CD4-positive, alpha-beta T cell treated with Interleukin-12 subunit alpha and Interleukin-12 subunit beta, for 1 hour (primary cell): ENCODE measurements at regions not wholly inside any gene's neighbourhood (a gene's known extent, or its start where the extent isn't known, plus 50 kb on each side); places are given as distances from the start of the nearest gene placed in this dataset.

Experiments
- DNase-seq: peaks from one replicate; pipeline ENCODE4 v3.0.0-alpha.2; 2020

DNA sequence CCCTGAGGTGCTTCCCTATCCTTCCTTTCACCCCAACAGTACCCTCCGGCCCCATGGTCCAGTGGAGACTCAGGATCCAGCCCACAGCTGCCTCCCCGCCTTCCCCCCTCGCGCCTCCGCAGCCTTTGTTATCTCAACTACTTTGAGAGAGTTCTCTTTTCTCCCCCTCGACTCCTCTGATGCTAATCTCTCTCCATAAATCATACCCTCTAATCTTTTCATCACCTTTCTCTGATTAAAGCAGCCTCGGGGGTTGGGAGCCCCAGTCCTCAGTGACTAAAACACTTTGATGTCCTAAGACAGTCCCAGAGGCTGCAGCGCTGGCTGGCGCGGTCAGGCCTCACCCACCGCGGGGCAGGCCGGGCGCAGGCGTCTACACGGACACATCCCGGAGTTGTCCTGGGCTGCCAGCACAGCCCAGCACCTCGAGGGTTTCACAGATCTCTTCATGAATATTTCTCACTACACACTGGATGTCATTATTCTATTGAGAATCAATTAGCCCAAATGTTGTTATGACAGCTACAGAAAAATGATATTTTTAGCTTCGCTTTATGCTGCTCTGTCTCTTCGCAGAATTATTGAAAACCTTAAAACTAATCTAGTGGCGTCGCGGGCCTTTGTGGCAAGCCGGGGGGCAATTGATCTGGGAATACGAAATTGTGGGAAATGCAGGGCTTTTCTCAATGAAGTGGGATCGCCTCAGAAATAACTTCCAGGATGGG, 289.5 kb downstream of the RRAGC start:
- DNase-seq: no peak

DNA sequence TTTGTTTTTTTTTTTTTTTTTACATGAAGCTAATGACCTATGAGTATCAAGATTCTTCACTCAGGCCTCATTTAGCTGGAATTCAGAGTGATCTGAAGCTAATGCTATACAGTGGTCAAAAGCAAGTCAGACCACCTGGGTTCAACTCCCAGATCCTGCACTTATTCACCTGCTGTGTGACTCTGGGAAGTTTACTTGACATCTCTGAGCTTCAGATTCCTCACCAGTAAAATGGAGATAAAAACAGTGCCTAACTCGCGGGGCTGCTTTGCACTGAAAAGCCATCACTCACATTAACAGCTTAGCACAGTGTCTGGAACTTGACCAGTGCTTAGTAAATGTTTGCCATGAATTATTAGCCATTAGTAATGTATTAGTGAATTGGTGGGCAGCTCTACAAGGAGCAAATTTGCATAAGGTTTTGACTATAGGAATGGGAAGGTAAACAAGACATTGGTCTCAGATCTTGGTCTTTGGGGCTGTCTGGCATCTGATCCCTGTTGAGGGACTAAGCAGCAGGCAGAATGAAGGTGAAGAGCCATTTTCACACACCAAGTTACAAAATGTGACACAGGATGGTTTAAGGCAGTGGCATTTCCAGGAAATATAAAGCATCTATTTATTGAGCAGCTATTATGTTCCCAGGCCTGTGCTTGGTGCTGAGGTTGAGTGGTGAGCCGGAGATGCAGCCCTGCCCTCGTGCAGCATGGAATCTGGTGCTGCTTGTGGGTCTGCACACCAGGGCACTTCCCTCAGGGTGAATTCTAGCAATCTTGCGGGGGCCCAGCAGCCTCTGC, 291.3 kb downstream of the RRAGC start:
- DNase-seq: no peak

DNA sequence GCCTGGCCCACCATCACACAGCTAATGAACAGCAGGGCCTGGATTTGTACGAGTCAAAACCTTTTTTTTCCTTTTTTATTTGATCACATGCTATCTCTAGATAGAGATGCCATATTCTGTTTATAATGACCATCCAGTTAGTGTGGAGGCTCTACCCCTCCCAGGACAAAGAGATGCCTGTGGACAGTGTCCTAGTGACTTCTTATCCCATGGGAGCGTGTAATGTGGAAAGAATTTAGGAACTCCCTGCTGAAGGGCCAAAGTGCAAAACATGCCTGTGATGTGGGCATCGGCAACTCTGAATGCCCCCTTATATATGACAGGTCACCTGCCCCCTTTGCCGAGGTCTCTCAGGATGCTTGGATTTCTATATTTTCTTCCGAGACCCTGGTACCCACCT, 292.2 kb downstream of the RRAGC start:
- DNase-seq: no peak

DNA sequence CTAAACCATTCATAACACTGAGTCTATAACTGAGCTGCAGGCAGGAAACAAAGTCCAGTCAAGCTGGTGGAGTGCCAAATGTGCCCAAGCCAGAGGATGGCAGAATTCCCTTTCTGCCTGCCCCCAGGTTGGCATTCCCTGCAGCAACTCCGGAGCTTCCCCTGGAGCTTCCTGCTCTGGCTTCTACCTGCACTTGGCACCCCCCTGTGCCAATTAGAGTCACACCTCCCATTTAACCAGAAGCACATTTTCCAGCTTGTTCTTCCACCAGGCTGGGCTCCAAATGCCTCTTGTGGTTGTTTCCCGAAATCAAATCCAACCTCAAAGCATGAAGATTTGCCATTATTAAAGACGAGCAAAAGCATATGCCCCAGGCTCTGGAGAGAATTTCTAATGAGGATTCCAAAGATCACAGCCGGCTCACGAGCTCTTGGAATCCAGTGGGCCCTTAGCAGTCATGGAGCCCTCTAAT, 294.5 kb downstream of the RRAGC start:
- DNase-seq: no peak

DNA sequence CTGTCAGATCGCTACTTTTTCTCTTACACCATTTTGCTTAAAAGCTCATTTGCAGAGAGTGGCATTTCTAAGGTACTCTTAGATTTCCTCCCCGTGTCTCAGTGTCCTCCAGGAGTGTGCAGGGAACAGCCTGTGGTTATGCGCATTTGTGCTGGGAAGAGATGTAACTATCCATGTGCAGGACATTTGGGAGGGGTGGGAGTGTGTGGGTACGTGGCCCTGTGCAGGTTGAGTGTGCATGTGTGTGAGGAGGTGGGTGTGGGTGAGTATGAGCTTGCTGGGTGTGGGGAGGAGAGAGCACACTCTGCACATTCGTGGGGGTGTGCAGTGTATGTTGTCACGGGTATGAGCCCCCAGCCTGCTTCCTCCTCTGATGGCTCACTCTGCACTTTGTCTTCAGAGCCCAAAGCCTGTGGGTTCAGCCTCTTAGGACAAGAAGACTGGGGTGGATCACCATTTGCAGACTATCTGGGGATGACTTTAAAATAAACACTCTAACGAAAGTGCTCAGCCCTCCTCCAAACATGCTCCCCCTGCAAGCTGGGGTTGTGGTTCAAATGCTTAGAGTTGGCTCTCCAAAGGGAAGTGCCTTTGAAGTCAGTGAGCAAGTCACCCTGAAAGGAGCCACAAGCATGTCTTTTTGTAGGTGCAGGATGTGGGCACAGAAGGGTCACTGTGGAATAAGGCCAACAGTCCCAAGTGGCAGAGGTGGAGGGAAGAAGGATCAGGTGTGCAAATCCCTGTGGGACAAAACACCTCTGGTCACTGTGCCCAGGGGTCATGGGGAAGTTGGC, 295.4 kb downstream of the RRAGC start:
- DNase-seq: no peak

DNA sequence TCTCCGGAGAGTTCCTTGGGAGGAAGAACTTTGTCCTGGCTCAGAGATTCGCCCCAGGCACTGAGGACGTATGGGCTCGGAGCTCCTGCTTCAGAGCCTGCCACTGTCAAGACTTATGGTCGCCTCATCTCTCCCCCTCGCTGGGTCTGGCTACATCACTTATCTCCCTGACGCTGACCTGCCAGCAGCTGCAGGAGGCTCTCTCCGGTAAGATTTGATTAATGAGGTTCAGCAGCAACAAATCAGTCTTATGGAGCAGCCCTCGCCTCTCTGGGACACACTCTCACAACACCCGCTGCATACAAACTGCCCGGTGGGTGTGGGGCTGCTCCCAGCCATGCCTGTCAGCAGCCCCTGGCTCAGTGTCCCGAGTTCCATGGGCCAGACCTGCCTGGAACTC, 297.8 kb downstream of the RRAGC start:
- DNase-seq: no peak

DNA sequence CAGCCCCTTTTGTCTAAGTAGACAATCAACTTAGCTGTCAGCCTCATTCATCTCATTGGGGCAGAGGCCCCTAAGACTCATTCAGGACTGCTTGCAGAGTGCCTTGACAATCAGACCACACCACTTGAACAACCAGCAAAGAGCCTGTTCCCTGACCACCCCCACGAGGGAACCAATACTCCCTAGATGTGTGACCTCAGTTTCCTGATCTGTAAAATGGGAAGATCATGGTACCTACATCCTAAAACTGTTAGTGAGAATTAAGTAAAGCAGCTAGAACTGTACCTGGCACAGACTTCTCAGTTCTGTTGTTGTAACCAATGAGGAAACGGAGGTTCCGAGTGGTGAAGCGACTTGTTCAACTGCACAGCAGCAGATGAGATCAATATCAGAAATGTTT, 298.5 kb downstream of the RRAGC start:
- no peak for DNase-seq

DNA sequence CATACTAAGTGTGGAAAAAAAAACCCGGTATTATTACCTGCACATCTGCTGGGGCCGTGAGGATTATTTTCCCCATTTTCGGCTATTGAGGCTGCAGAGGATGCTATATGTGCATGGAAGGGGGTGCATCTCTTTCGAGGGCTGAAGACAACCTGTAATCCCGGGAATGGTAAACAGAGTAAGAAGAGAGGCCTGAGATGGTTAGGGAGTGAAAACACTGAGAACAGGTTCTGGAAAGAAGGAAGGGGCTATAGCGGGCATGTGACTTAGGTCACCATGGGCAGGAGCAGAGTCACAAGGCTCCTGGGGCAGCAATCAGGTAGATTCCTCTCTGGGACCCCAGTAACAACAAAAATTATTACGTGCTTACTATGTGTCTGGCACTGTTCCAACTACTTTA, 299.1 kb downstream of the RRAGC start:
- DNase-seq: no peak

DNA sequence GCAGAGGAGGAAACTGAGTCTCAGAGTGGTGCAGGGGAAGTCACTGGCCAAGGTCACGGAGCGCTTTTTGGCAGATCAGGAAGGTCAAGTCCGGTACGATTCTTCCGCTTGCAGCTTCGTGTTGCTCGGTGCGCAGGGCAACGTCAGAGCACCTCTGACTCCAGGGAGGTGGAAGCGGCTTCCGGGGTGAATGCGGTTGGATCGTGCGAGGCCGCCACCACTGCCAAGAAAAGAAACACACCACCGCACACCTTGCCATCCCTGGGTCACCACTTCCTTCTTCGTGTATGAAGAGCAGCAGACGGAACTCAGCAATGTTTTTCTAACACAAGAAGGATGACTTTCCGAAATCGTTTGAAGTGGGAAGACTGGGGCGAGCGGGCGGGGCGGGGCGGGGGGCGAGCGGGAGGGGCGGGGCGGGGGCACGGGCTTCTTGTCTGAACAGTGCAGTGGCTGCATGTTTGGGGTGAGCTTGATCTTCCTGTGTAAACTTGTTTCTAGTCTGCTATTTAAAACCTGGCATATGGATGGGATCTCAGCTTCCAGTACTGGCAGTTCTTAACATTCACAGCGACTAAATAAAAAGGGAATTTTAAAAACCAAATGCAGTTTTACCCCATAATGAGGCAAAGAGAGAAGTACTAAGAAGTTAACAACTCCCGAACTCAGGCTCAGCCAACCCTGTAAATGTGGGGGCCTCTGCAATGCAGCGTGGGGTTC, 300.0 kb downstream of the RRAGC start:
- peak; percentile 84 for DNase-seq

DNA sequence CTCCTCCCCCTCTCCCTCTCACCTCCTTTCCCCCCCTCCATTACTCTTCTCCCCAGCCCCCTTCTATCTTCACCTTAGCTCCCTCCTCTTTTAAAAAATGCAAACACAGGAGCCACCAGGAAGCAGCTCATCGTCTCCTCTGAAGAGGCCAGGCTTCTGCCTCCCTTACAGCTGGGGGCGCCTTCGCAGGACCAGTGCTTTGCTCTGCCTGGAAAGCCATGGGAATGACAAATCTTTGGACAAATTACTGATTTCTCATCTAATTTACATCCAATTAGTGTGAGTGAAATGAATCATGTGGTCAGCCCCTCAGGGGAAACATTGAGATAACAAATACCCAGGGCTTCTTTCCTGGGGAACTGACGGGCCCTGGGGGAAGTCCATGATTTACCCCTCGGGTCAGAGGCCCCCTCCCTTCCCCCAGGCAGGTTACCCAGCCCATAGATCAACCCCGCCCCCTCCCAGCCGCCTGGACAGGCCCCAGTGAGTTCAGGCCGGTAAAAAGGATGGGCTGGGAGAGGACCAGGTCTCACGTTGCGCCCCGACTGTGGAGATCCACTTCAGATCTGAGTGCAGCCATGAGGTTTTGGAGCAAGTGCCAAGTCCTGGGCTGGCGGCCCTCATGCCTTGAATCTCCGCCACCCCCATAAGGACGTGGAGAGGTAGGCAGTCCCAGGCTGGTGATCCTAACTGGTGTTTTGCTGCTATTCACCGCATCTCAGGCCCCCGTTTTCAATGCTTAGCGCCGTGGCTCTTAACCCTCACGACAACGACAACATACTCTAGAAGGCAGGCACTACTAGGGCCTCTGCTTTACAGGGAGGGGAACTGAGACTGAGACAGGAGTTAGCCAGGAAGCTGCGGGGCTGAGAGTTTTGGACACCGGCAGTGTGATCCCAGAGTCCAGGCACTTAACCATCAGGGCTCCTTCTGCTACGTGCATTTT, 300.8 kb downstream of the RRAGC start:
- no peak for DNase-seq

DNA sequence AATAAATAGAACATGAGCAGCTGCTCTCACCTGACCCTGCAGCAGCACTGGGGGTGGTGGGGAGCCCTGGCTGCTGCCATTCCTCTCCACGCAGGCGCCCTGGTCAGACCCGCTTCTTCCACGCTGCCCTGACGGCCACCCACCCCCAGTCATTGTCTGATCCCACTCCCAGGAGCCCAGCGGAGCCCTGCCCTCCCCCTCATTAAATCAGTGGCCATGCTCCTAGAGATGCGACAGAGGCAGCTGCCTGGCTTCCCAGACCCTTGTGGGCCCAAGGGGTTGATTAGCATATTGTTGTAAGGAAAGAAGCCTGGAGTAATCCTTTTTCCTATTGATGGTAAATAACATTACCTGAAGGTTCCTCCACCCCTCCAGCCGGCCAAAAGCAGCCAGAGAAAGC, 301.5 kb downstream of the RRAGC start:
- no peak for DNase-seq

DNA sequence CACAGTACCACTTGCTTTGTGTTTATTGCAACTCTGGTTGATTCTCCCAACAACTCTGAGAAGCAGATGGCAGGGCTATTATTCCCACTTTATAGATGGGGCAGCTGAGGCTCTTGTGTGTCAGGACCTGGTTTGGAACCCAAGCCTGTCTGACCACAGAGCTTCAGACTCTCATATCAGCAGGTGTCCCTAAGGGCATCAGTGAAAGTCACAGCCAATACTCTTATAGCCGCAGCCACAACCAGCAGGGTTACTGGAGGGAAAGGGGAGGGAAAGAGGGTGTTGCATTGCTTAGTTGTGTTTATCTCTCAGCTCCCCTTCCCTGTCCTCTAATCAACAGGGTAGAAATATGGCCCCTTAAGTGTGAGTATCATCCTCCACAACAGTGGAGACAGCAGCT, 304.0 kb downstream of the RRAGC start:
- DNase-seq: no peak

DNA sequence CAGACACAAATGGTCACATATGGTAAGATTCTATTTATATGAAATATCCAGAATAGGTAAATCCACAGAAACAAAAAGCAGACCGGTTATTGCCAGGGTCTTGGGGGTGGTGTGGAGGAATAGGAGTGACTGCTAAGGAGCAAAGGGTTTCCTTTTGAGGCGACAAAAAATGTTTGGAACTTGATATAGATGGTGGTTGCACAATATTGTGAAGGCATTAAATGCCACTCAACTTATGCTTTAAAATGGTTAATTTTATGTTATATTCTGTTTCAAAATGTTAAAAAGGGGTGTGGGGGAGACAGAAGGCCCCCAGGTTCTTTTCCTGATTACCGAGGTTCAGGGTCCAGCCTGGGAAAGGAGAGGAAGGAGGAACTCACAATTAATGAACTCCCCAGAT, 304.4 kb downstream of the RRAGC start:
- DNase-seq: no peak

DNA sequence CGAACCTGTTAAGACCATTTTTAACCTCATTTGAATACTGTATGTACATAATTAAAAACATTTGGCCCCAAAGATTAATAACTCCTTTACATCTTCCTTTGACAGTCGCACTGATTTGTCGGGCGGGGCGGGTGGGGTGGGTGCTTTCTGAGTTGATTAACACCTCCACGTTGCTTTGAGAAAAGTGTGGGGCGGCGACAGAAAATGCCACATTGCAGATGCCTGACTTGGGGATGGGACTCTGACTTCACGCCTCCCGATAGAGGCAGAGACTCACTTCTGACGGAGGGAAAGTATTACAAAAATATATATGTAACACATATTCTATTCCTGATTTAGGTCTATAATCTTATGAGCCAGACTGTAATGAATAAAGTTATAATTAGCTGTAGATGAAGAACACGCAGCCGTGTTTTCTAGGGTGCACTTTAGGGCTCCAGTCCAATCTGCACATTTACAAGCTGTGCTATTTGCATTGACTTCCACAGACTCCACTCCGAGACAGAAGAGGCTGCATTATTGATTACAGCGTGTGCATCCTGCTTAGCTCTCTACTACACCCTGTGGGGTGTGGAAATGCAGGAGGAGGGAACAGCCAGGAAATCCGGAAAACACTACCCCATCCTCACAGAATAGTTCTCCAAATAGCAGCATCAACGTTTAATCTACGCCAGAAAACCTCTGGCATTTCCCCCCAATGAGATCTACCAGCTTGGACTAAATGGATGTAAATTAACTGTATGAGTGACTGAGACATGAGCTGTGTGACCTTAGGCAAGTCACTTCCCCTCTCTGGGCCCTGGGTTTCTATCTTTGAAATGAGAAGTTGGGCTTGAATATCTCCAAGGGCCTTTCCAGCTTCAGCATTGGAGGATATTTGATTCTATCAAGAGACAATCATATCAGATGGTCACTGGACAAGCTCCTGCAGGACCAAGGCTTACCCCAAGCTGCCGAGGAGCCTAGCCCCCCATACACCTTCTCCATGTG, 308.0 kb downstream of the RRAGC start:
- DNase-seq: no peak

DNA sequence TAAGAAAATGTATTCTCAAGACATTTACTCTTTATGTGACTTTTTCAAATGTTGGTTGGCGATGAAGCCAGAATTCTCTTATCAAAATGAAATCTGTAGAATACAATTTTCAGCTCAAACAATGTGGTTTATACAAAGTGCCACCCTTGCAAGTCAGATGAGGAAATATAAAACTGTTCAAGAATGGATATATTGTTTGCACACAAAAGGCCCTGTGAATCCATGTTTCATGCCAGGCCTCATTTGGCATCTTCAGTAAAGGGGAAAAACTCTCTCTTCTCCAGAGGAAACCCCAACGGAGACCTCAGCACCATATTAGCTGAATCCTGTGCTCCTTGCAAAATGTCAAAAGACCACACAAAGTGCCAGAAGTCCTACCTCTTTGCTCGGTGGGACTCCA, 310.4 kb downstream of the RRAGC start:
- DNase-seq: no peak

DNA sequence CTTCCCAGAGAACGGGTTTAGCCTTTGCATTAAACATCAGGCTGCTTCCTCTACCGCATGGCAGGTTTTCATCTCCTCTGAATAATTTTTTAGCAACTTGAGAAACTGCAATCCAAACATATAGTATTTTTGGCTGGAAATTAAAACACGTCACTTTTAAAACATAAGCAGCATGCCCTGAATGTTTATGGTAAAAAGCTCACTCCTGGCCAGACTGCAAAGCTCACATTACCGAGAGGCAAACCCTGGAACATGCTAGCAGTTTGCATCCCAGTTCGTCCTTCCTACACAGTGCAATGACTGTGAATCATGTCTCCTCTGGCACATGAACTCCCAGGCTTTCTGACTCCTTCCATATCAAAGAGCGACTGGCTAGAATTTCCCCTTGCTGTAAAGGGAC, 312.3 kb downstream of the RRAGC start:
- DNase-seq: no peak

DNA sequence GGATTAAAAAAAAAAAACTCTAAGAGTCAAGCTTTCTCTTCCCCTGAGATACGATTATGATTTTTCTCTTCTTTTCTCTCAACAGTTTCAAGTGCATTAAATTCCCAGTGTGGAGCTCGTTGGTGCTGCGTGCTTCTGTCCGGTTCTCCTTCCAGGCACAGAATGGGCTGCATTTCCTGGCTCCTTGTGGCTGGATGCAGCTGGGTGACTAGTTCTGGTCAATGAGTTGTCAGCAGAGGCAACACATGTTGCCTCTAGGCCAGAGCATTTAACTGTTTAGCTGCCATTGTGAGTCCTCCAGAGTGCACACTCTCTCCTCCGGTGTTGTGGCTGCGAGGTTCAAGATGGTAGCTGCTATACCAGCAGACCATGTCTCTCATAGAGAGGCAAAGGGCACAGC, 312.9 kb downstream of the RRAGC start:
- DNase-seq: no peak

DNA sequence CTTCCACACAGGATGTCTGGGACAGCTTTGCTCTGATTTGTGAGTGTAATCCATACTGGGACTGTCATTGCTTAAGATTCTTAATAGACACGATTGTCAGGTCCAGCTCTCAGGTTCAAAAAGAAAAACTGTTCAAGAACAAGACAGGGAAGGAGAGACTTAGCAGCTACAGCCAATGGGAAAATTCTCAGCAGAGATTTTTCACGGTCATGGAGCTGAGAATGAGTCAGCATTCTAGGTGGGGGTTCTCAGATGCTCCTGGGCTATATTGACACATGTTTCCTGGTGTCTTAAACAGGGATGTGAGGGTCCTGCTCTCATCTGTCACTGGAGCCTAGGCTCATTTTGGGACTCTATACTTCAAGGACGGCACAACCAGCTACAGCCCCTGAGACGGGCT, 318.3 kb downstream of the RRAGC start:
- DNase-seq: no peak

DNA sequence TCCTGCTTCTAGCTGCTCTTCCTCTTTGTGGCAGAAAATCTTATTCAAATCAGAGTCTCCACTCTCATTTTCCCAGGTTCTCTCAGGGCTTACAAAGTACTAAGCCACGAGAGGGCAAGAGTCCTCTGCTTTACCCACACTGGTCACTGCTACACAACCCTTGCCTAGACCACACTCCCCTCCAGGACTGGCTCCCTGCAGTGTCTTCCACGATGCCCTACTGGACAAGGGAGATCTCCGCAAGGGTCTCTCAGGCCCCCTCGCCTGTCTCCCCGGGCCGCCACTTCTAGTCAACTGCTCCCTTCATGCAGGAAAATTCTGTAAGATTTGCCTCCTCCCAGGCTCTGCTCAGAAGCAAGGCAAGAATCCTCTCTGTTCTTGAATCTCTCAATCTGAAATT, 319.6 kb downstream of the RRAGC start:
- DNase-seq: no peak

DNA sequence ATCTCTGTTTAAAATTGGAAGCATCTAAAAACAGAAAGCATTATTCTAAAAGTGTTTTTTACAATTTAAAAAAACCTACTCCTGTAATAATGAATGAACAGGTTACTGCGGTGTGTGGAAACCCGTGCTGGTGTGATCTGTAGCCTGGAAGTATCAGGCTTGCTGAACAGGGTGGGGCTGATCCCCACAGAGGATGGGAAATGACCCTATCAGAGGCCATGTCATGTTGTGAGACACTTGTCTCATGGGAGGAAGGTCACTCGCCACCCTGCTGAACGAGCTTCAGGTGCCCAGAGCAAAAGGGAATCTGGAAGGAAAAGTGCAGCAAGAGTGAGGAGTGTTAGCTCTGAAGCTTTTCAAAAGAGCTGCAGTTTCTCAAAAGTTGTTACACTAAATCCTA, 320.7 kb downstream of the RRAGC start:
- no peak for DNase-seq

DNA sequence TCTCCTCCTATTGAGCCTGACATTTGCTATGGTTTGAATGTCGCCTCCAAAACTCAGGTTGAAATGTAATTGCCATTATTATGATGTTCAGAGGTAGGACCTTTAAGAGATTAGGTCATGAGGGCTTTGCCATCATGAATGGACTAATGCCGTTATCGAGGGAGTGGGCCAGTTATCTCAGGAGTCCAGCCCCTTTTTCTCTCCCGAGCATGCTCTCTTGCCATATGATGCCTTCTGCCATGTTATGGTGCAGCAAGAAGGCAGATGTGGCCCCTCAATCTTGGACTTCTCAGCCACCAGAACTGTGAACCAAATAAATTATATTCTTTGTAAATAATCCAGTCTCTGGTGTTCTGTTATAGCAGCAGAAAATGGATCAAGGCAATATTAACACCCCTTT, 323.5 kb downstream of the RRAGC start:
- no peak for DNase-seq
